Testis (tissue), 2 donors: ENCODE measurements at regions not wholly inside any gene's neighbourhood (a gene's known extent, or its start where the extent isn't known, plus 50 kb on each side); places are given as distances from the start of the nearest gene placed in this dataset.

Experiments
- DNase-seq: peaks from one replicate; pipeline ENCODE4 v3.0.0-alpha.2; 2019
- H3K27ac ChIP-seq, 2 donors: fragments of 200-600 bp; sonication (generic); one replicate each; pipeline ENCODE4 v1.5.1; 2019
- H3K27me3 ChIP-seq: fragments of 200-600 bp; sonication (generic); one replicate; pipeline ENCODE4 v1.5.1; 2019
- H3K36me3 ChIP-seq: fragments of 200-600 bp; sonication (generic); one replicate; pipeline ENCODE4 v1.5.1; 2017; ENCODE audit warnings: low read depth; ENCODE audit errors: missing control alignments
- H3K4me1 ChIP-seq: fragments of 200-600 bp; sonication (generic); one replicate; pipeline ENCODE4 v1.5.1; 2019
- H3K4me3 ChIP-seq, 2 donors: fragments of 200-600 bp; sonication (generic); one replicate each; pipeline ENCODE4 v1.5.1; 2017 to 2019
- H3K9me3 ChIP-seq: fragments of 200-600 bp; sonication (generic); one replicate; pipeline ENCODE4 v1.5.1; 2017
- CTCF ChIP-seq, 3 experiments: fragments of 450-650 bp in 2 of 3; fragments of 200-600 bp in 1 of 3; sonication (generic) in 1 of 3; IDR thresholded peaks; one replicate each; pipeline ENCODE4 v1.5.1; 2016 to 2019; ENCODE audit warnings: antibody characterized with exemption in 3 of 3, mild to moderate bottlenecking in 2 of 3, moderate library complexity in 1 of 3
- POLR2A ChIP-seq: fragments of 450-650 bp; IDR thresholded peaks from one replicate; pipeline ENCODE4 v1.6.1; 2017; ENCODE audit warnings: antibody characterized with exemption, mild to moderate bottlenecking, moderate library complexity
- WGBS, 2 donors: methylation state at CpG; one replicate each; pipeline ENCODE4 v1.1.5; 2018; 5-methylcytosine and 5-hydroxymethylcytosine counted together
- intact Hi-C: fragments of 100-400 bp; cut with DNase I; formaldehyde crosslinking; loops from one replicate; pipeline ENCODE4 v1.15.1; 2023; ENCODE audit warnings: low total_unique reads

GRCh38 chr21:15366555-15366954 is 301.8 kb upstream of the NRIP1 start:
- no peaks in the 10 kb centered on the region for H3K36me3 ChIP-seq
- intact Hi-C loops = no loop called here

DNA sequence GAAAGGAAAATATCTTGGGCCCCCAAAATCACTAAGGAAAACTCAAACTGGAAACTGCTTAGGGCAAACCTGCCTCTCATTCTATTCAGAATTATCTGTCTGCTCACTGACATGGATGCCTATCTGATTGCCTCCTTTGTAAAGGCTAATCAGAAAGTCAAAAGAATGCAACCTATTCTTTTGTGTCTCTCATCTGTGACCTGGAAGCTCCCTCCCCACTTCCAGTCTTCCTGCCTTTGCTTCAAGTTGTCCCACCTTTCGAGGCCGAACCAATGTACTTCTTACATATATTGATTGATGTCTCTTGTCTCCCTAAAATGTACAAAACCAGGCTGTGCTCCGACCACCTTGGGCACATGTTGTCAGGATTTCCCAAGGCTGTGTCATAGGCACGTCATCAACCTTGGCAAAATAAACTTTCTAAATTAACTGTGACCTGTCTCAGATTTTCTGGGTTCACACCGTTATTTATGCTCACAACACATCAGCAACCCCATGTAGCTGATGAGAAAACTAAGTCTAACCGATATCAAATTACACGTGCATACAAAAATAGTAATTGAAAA is 302.3 kb upstream of the NRIP1 start:
- H3K4me1 ChIP-seq = no peaks in the 10 kb centered on the region
- TF ChIP-seq CTCF (IDR thresholded peaks at IDR 0.05) = no peak
- no peak for TF ChIP-seq POLR2A
- WGBS, 2 donors = 93 to 96% methylated on average over 7 of the region's 7 CpGs
- no peak overlapping the region for H3K27ac ChIP-seq
- H3K27me3 ChIP-seq = no peaks in the 10 kb centered on the region
- no peaks in the 10 kb centered on the region for H3K9me3 ChIP-seq
- H3K36me3 ChIP-seq = no peaks in the 10 kb centered on the region
- no peak overlapping the region for H3K4me3 ChIP-seq
- no peak for DNase-seq
- intact Hi-C loops = no loop called here

More at GRCh38 chr21:15366555-15366954, 301.8 kb upstream of the NRIP1 start:
- WGBS, 2 donors = 58 to 76% methylated on average over 1 of the region's 1 CpG
- Histone ChIP-seq H3K4me1 (no peaks in the 10 kb centered on the region), H3K9me3 (no peaks in the 10 kb centered on the region), H3K27ac (no peak overlapping the region), H3K27me3 (no peaks in the 10 kb centered on the region), H3K4me3 (no peak overlapping the region)
- TF ChIP-seq POLR2A = no peak
- TF ChIP-seq CTCF (IDR thresholded peaks at IDR 0.05) = no peak
- no peak for DNase-seq

GRCh38 chr21:15370462-15370975 is 305.7 kb upstream of the NRIP1 start:
- H3K9me3 ChIP-seq = no peaks in the 10 kb centered on the region
- no peak overlapping the region for H3K27ac ChIP-seq
- no peak overlapping the region for H3K4me3 ChIP-seq
- TF ChIP-seq POLR2A (no peak), CTCF (IDR thresholded peaks at IDR 0.05) (no peak)
- no peaks in the 10 kb centered on the region for H3K4me1 ChIP-seq
- 86 to 95% methylated on average over 8 of the region's 8 CpGs for WGBS, 2 donors
- intact Hi-C loops = no loop called here
- no peaks in the 10 kb centered on the region for H3K27me3 ChIP-seq
- no peaks in the 10 kb centered on the region for H3K36me3 ChIP-seq
- no peak for DNase-seq

DNA sequence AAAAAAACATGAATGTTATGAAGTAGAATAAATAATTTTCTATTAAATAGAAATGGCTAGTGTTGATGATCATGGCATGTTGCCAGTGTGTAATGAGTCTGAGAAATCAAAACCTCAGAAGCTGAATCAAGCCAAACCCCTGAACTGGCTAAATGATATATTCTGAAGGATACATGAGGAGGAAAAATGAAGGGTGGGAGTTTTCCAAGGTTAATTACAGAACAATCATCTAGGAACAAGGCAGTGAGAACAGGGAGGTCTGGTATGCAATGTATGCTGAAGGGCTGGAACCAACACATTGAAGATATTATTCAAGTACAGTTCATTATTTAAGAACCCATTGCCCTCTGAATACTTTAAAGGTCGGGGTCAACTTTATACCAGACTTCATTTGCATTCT is 309.1 kb upstream of the NRIP1 start:
- Histone ChIP-seq H3K9me3 (no peaks in the 10 kb centered on the region), H3K4me1 (no peaks in the 10 kb centered on the region), H3K4me3 (no peak overlapping the region), H3K27ac (no peak overlapping the region), H3K36me3 (no peaks in the 10 kb centered on the region), H3K27me3 (no peaks in the 10 kb centered on the region)
- WGBS, 2 donors = 33 to 36% methylated on average over 1 of the region's 1 CpG
- no peak for DNase-seq
- intact Hi-C loops = no loop called here
- TF ChIP-seq POLR2A (no peak), CTCF (IDR thresholded peaks at IDR 0.05) (no peak)

GRCh38 chr21:15379776-15380175 is 315.0 kb upstream of the NRIP1 start:
- Histone ChIP-seq H3K4me1 (no peaks in the 10 kb centered on the region), H3K36me3 (no peaks in the 10 kb centered on the region), H3K27ac (no peak overlapping the region), H3K4me3 (no peak overlapping the region), H3K27me3 (no peaks in the 10 kb centered on the region), H3K9me3 (no peaks in the 10 kb centered on the region)
- intact Hi-C loops = no loop called here
- TF ChIP-seq CTCF (IDR thresholded peaks at IDR 0.05) = no peak
- no peak for TF ChIP-seq POLR2A
- 56 to 61% methylated on average over 3 of the region's 3 CpGs for WGBS, 2 donors
- DNase-seq = no peak
